Psoas muscle (tissue), 7 donors: ENCODE measurements at regions not wholly inside any gene's neighbourhood (a gene's known extent, or its start where the extent isn't known, plus 50 kb on each side); places are given as distances from the start of the nearest gene placed in this dataset.

Source experiments
- ATAC-seq, 4 donors: fragments of 200-7000 bp; cut with Tn5 transposase; one replicate each; pipeline ENCODE4 v1.9.1; 2020; ENCODE audit warnings: moderate library complexity in 3 of 4, mild to moderate bottlenecking in 2 of 4
- DNase-seq, 2 donors: peaks; one replicate each; pipeline ENCODE4 v3.0.0-alpha.2; 2020
- H3K27ac ChIP-seq: fragments of 200-600 bp; one replicate; pipeline ENCODE4 v1.8.0; 2022
- H3K27me3 ChIP-seq, 3 donors: fragments of 200-600 bp in 1 of 3; one replicate each; pipeline versions ENCODE4 v1.6.1 to v1.8.0; 2013 to 2022; ENCODE audit warnings: low read length in 2 of 3, mild to moderate bottlenecking in 2 of 3, moderate library complexity in 1 of 3; ENCODE audit not compliant: insufficient read depth in 3 of 3
- H3K36me3 ChIP-seq, 2 donors: fragments of 200-600 bp in 1 of 2; one replicate each; pipeline versions ENCODE4 v1.6.1 to v1.8.0; 2013 to 2022; ENCODE audit warnings: low read depth in 1 of 2, mild to moderate bottlenecking in 1 of 2, moderate library complexity in 1 of 2; ENCODE audit not compliant: insufficient read depth in 1 of 2
- H3K4me1 ChIP-seq: fragments of 200-600 bp; one replicate; pipeline ENCODE4 v1.8.0; 2022
- H3K4me3 ChIP-seq: fragments of 200-600 bp; one replicate; pipeline ENCODE4 v1.8.0; 2022; ENCODE audit warnings: mild to moderate bottlenecking
- H3K9me3 ChIP-seq: fragments of 200-600 bp; one replicate; pipeline ENCODE4 v1.8.0; 2022
- WGBS, 3 donors: extraction: QIAGEN DNeasy Blood & Tissue Kit; methylation state at CpG; one replicate each; pipeline versions ENCODE4 v1.1.6 to v1.1.7; 2013; 5-methylcytosine and 5-hydroxymethylcytosine counted together
- intact Hi-C, 2 donors: fragments of 100-400 bp; cut with DNase I; formaldehyde crosslinking; loops; one replicate each; pipeline versions ENCODE4 v1.11.0 to v1.14.2; 2022
- TF ChIP-seq, protein P1 (sequence below): fragments of 200-600 bp; IDR thresholded peaks from one replicate; pipeline ENCODE4 v1.8.0; 2022; ENCODE audit warnings: antibody characterized with exemption
- donor health status: healthy with polysubstance abuse.
- donor health status: DM: no; HTN: no; CAD: no; lungs with moderate emphysema.
- donor health status: Bipolar disorder and iron deficiency.
- donor health status: healthy.
- donor health status: DM: yes; HTN: yes; CAD: no.
- donor health status: DM: no; HTN: no; CAD: no.
- donor health status: DM: yes; HTN: yes; CAD: no.

DNA sequence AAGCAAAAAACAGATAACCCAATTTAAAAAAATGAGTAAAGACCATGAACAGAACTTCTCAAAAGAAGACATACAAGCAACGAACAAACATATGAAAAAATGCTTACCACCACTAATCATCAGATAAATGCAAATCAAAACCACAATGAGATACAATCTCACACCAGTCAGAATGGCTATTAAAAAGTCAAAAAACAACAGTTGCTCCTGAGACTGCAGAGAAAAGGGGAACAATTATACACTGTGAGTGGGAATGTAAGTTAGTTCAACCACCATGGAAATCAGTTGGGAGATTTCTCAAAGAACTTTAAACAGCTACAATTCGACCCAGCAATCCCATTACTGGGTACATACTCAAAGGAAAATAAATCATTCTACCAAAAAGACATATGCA is 131.6 kb downstream of the PTGER3 start:
- Histone ChIP-seq H3K4me3 (no peak overlapping the region), H3K4me1 (no peaks in the 10 kb centered on the region), H3K9me3 (no peaks in the 10 kb centered on the region), H3K27me3 (no peaks in the 10 kb centered on the region), H3K36me3 (no peaks in the 10 kb centered on the region), H3K27ac (no peak overlapping the region)
- ATAC-seq (no peak), DNase-seq (no peak)
- WGBS, 3 donors, result 31 to 45% (median 34%) methylated on average over 2 of the region's 2 CpGs
- intact Hi-C loops, result no loop called here
- TF ChIP-seq, protein P1, sequence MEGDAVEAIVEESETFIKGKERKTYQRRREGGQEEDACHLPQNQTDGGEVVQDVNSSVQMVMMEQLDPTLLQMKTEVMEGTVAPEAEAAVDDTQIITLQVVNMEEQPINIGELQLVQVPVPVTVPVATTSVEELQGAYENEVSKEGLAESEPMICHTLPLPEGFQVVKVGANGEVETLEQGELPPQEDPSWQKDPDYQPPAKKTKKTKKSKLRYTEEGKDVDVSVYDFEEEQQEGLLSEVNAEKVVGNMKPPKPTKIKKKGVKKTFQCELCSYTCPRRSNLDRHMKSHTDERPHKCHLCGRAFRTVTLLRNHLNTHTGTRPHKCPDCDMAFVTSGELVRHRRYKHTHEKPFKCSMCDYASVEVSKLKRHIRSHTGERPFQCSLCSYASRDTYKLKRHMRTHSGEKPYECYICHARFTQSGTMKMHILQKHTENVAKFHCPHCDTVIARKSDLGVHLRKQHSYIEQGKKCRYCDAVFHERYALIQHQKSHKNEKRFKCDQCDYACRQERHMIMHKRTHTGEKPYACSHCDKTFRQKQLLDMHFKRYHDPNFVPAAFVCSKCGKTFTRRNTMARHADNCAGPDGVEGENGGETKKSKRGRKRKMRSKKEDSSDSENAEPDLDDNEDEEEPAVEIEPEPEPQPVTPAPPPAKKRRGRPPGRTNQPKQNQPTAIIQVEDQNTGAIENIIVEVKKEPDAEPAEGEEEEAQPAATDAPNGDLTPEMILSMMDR, result no peak

DNA sequence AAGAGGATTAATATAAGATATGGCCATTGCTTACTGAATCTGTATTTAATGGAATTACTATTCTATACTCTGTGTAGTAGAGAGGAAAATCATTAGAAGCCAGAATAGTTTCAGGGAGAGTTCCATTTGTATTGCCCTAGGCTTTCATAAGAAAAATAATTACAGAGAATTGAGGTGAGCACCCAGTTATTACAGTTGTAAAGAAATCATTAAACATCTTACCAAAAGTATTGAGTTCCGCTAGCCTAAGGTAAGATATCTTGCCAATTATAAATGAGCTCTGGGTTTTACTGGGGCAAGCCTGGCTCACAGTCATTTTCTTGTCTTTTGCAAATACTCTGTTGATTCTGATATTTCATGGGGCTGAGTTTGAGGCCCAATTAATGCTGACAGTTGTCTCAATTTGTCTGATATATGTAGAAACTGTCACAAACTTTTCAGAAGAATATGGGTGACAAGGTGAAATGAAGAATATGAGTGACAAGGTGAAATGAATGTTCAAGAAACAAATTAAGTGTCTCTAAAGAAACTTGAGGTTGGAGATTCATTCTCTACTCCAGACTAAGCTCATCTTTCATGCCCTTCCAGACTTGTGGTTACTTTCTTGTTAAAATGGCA is 127.8 kb downstream of the PTGER3 start:
- Histone ChIP-seq H3K4me3 (no peak overlapping the region), H3K9me3 (no peaks in the 10 kb centered on the region), H3K27ac (no peak overlapping the region), H3K36me3 (no peaks in the 10 kb centered on the region), H3K27me3 (no peaks in the 10 kb centered on the region), H3K4me1 (no peaks in the 10 kb centered on the region)
- ATAC-seq, result no peak
- TF ChIP-seq, protein P1, result no peak
- intact Hi-C loops, result no loop called here
- DNase-seq, result no peak
- WGBS, 3 donors, result 93 to 98% (median 97%) methylated on average over 1 of the region's 1 CpG
